ENCODE measurements at regions not wholly inside any gene's neighbourhood (a gene's known extent, or its start where the extent isn't known, plus 50 kb on each side); places are given as distances from the start of the nearest gene placed in this dataset.

DNA sequence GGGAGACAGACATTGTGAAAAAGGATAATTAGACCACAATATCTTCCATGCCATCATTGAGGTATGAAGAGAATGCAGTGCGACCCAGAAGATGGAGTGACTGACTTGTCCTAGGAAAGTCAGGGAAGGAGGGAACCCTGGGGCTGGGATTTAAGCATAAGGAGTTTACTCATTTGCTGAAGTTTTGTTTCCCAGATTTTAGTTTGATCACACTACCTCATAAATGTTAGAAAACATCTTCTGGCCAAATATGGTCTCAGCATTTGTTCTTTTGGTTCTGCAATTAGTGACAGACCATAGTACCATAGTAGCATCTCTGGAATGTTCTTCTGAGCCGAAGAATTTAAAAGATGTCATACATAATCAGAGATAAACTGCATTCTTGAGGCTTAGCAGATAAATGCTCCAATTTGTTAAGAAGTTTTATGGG is 96.5 kb upstream of the PGRMC2 start:
- DNase-seq, result peak; percentile 95

GRCh38 chr4:128381748-128382559 is 94.3 kb upstream of the PGRMC2 start:
- no peak for DNase-seq

DNA sequence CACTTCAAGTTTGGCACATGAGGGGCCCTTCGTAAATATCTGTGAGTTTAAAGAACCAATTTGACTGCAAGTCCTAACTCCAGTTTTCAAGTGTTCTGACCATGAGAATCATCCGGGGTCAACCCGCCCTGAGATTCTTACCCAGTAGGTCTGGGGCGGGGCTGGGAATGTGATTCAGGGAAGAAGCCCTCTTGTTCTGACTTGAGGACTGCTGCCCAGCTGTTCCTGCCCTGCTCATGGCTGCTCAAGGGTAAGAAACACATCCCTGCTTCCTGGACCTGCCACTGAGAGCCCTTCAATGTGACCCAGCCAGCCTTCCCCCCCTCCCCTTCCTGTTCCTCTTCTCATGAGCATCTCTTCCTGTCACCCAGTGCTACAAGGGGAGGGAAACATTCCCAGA is 92.7 kb upstream of the PGRMC2 start:
- no peak for DNase-seq

DNA sequence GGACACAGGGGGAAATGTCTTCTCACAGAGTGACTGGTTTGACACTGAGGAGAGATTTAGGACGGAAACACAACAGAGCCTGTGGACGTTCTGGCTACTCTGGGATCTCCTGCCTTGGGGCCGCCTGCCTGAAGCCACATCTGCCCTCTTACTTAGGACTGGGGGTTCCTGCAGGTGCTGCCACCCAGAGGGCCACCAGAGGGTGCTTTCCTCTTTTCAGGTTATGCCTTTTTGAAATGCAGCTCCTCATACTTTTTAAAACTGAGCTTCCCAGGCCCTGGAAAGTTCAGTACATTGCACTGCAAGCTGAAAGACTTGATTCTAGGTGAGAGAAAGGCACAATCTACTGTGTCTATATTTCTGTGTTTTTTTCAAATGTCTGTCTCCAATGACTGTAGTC is 92.2 kb upstream of the PGRMC2 start:
- peak; percentile 42 for DNase-seq

DNA sequence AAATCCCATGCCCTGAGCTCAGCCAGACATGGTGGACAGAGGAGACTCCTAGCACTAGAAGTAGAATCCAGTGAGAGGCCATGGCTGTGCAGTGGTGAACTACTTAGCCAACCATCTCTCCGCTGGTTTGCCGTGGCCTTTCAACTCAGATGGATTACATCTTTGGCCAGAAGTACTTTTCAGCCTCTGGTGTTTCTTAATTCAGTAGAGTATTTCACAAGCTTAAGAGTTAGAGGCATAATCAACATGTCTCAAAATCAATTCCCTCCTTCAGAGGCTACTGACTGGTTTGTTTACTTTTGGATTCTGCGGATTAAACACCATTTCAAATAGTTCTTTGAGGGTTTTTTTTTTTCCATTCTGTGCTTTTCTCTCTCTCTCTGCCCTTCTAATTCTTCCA is 91.1 kb upstream of the PGRMC2 start:
- no peak for DNase-seq

- DNase-seq, result no peak
These were observed 89.3 kb upstream of the PGRMC2 start for GRCh38 chr4:128376958-128377357.

- no peak for DNase-seq
These were observed 88.7 kb upstream of the PGRMC2 start for GRCh38 chr4:128376303-128376702.

- no peak for DNase-seq
These were observed 86.0 kb upstream of the PGRMC2 start for GRCh38 chr4:128373628-128374027.

- DNase-seq, result no peak
These were observed 84.3 kb upstream of the PGRMC2 start for GRCh38 chr4:128371876-128372275.

GRCh38 chr4:128371001-128371777 is 83.6 kb upstream of the PGRMC2 start:
- DNase-seq, result peak; percentile 89

- no peak for DNase-seq
These were observed 78.6 kb upstream of the PGRMC2 start for GRCh38 chr4:128366212-128366611.

DNA sequence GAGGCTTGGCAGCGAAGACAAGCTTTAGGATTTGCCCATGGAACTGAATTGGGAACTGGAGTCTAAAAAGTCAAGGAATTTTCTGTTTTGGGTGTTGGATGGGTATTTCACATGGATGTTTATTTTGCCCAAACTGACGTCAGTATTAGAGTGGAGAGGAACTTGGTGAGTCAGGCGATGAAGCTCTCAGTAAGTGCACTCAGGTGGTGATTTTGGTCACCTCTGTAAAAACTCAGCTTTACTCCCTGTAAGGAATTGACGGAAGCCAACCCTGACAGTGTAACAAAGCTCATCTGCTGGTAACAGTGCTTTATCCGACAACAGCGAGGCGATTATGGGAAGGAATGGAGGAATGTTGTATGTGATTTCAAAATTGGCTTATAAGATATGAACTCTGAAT is 77.0 kb upstream of the PGRMC2 start:
- DNase-seq, result no peak

DNA sequence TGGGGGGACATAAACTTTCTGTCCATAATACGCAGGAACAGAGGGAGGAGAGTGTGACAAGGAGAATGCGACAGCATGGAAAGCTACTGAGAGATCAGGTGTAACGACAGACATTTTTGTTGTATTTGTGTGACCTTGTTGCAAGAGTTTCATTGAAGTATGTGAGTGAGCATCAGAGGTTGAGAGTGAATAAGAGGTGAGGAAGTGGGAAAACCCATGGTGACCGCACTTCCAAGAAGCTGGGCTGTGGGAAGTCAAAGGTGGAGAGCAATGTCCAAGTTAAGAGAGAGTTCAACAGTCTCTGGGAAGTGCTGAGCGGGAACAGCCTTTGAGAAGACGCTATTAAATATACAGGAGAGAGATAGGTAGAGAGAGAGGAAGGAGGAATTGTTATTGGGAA is 76.4 kb upstream of the PGRMC2 start:
- DNase-seq, result no peak

GRCh38 chr4:128362760-128363159 is 75.1 kb upstream of the PGRMC2 start:
- no peak for DNase-seq

- no peak for DNase-seq
These were observed 71.8 kb upstream of the PGRMC2 start for GRCh38 chr4:128359422-128359821.

GRCh38 chr4:128358913-128359279 is 71.3 kb upstream of the PGRMC2 start:
- DNase-seq, result no peak

- peak; percentile 95 for DNase-seq
These were observed 70.8 kb upstream of the PGRMC2 start for GRCh38 chr4:128358231-128358912.

GRCh38 chr4:128357286-128357685 is 69.7 kb upstream of the PGRMC2 start:
- no peak for DNase-seq

DNA sequence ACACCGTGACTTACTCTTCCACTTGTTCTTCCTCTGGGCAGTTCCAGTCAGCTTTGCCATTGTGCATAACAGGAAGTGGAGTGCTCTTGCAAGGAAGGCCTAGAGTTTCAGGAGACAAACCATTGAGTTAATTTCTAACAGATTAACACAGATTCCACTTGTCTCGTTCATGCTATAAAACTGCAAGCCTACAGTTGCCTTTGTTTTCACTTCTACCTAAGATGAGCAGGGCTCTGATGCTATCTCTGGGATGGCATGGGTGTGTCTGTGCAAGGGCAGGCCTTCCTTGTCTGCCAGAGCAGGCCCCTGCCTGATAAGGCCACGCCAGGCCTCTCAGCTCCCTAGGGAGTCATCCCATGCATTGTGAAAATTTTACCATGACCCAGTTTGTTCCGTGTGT is 67.7 kb upstream of the PGRMC2 start:
- DNase-seq, result peak; percentile 46

DNA sequence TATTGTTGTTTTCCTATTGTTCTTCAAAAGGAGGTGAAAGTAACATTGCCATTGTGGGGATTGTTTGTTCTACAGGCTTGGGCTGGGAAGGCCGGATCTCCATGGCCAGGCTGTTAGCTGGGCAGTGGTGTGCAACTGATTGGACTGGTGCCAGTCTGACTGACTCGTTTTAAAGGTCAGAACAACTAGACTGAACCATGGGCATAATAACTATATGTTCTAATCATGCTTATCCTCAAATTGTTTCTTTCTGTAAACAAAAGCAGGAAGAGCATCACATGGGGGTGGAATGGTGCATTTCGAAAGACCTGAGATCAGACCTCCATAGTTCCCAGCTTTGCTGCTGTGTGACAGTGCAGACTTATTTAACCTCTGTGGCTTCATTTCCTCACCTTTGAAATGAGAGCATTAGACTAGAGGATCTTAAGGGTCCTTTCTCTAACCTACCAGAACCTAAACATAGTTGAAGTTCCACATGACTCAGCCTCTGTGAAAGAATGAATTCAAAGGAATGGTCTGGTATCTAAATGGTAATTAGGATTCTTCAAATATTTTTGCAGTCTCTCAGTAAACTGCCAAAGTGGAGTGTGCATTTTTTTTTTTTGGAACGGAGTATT is 66.7 kb upstream of the PGRMC2 start:
- DNase-seq, result peak; percentile 98

- peak; percentile 63 for DNase-seq
These were observed 66.2 kb upstream of the PGRMC2 start for GRCh38 chr4:128353791-128354190.

DNA sequence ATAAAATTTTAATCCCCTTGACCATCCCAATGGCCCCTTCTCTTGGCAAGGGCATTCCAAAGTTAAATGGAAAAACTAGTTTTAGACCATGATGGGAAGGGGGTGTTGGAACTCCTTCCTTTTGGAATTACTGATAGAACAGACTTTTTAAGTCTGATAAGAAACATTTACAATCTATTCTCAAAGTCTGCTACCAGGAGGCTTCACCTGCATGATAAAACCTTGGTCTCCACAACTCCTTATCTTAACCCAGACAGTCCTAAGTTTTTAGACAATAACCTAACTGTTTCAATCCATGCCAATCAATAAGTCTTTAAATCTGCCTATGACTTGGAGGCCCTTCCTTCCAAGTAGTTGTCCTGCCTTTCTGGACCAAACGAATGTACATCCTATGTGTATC is 63.9 kb upstream of the PGRMC2 start:
- DNase-seq, result no peak

- DNase-seq, result no peak
These were observed 62.9 kb upstream of the PGRMC2 start for GRCh38 chr4:128350449-128351045.

Data from fibroblast of skin of right biceps (primary cell).